GM23248 (cell line): ENCODE measurements at regions not wholly inside any gene's neighbourhood (a gene's known extent, or its start where the extent isn't known, plus 50 kb on each side); places are given as distances from the start of the nearest gene placed in this dataset.

Experiments used
- DNase-seq: peaks from one replicate; pipeline ENCODE4 v3.0.0-alpha.2; 2015
- H2AFZ ChIP-seq: fragments of 200-600 bp; sonication (generic); 2 replicates; pipeline ENCODE4 v1.6.1; 2016; ENCODE audit warnings: antibody characterized with exemption
- H3F3A ChIP-seq: fragments of 200-600 bp; sonication (generic); 2 replicates; pipeline ENCODE4 v1.6.1; 2016; ENCODE audit warnings: mild to moderate bottlenecking, antibody characterized with exemption, mixed run types; ENCODE audit not compliant: insufficient read depth
- H3K27ac ChIP-seq: fragments of 200-600 bp; sonication (generic); 2 replicates; pipeline ENCODE4 v1.5.1; 2016; ENCODE audit warnings: mild to moderate bottlenecking
- H3K27me3 ChIP-seq: fragments of 200-600 bp; sonication (generic); replicated peaks from 2 replicates; pipeline ENCODE4 v1.6.1; 2016; ENCODE audit warnings: mild to moderate bottlenecking; ENCODE audit not compliant: insufficient read depth
- H3K36me3 ChIP-seq: fragments of 200-600 bp; sonication (generic); 2 replicates; pipeline ENCODE4 v1.6.1; 2016; ENCODE audit warnings: low read depth, mild to moderate bottlenecking
- H3K4me1 ChIP-seq: fragments of 200-600 bp; sonication (generic); 2 replicates; pipeline ENCODE4 v1.6.1; 2016; ENCODE audit warnings: mild to moderate bottlenecking; ENCODE audit not compliant: insufficient read depth
- H3K4me2 ChIP-seq: fragments of 200-600 bp; sonication (generic); one replicate; pipeline ENCODE4 v1.6.1; 2016; ENCODE audit warnings: mild to moderate bottlenecking; ENCODE audit not compliant: unreplicated experiment
- H3K4me3 ChIP-seq: fragments of 200-600 bp; sonication (generic); 2 replicates; pipeline ENCODE4 v1.5.1; 2016; ENCODE audit warnings: mild to moderate bottlenecking
- H3K79me2 ChIP-seq: fragments of 200-600 bp; sonication (generic); 2 replicates; pipeline ENCODE4 v1.6.1; 2016; ENCODE audit warnings: mild to moderate bottlenecking; ENCODE audit not compliant: insufficient read depth
- H3K9ac ChIP-seq: fragments of 200-600 bp; sonication (generic); 2 replicates; pipeline ENCODE4 v1.6.1; 2016; ENCODE audit warnings: mild to moderate bottlenecking
- H3K9me2 ChIP-seq: fragments of 200-600 bp; sonication (generic); 2 replicates; pipeline ENCODE4 v1.6.1; 2016; ENCODE audit warnings: mixed run types, mild to moderate bottlenecking, moderate library complexity; ENCODE audit not compliant: insufficient read depth
- H3K9me3 ChIP-seq: fragments of 200-600 bp; sonication (generic); one replicate; pipeline ENCODE4 v1.6.1; 2017; ENCODE audit warnings: low read depth
- H4K20me1 ChIP-seq: fragments of 200-600 bp; sonication (generic); 2 replicates; pipeline ENCODE4 v1.6.0; 2016; ENCODE audit not compliant: insufficient read depth
- EZH2 ChIP-seq: fragments of 200-600 bp; sonication (generic); IDR thresholded peaks from 2 replicates; pipeline ENCODE4 v1.6.1; 2018; ENCODE audit warnings: antibody characterized with exemption, mild to moderate bottlenecking; ENCODE audit not compliant: insufficient read depth, poor library complexity, severe bottlenecking
- EZH2phosphoT487 ChIP-seq: fragments of 200-600 bp; sonication (generic); IDR thresholded peaks from 2 replicates; pipeline ENCODE4 v1.6.1; 2018; ENCODE audit warnings: antibody characterized with exemption, moderate library complexity, mild to moderate bottlenecking, low read depth; ENCODE audit not compliant: insufficient read depth
- WGBS, 2 experiments: methylation state at CpG; one replicate each; pipeline ENCODE4 v1.1.6; 2015 to 2017; ENCODE audit warnings: low lambda C conversion rate in 2 of 2, low coverage in 1 of 2; ENCODE audit errors: missing lambda C conversion rate in 2 of 2; 5-methylcytosine and 5-hydroxymethylcytosine counted together
- in situ Hi-C: fragments of 300-500 bp; cut with MboI; formaldehyde crosslinking; loops from 2 replicates; pipeline ENCODE4 v1.15.0; 2020

DNA sequence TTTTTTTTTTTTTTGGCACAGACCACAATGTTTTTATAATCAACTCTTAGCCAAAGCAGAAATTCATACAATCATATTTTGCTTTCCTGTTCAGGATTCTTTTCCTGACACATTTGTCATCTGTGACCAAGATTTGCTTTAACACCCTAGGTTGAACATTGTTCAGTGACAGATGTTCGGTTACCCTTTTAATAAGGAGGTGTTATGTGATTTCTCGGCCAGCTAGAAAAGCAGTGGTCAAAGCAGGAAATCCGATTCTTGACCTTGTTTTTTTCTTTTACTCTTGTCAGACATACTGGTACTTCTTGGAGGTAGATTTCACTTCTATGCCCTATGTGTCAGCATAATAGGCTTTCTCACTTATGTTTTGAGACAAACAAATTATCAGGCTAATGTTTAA lies 335.3 kb upstream of the ACTBL2 start:
- TF ChIP-seq EZH2phosphoT487 (no peak), EZH2 (no peak)
- Histone ChIP-seq H2AFZ (no peak overlapping the region), H3K36me3 (no peaks in the 10 kb centered on the region), H3K9ac (no peak overlapping the region), H3K9me3 (no peaks in the 10 kb centered on the region), H3K9me2 (no peaks in the 10 kb centered on the region), H3K4me1 (peaks cover 18% of the 10 kb centered on the region), H3K27ac (no peak overlapping the region), H3F3A (peaks cover 10% of the 10 kb centered on the region), H3K79me2 (no peaks in the 10 kb centered on the region), H3K4me2 (no peak overlapping the region), H3K4me3 (no peak overlapping the region), H3K27me3 (no peaks in the 10 kb centered on the region), H4K20me1 (no peaks in the 10 kb centered on the region)
- in situ Hi-C loops = no loop called here
- DNase-seq = no peak
- WGBS, 2 experiments = 77 to 79% methylated on average over 3 of the region's 3 CpGs

DNA sequence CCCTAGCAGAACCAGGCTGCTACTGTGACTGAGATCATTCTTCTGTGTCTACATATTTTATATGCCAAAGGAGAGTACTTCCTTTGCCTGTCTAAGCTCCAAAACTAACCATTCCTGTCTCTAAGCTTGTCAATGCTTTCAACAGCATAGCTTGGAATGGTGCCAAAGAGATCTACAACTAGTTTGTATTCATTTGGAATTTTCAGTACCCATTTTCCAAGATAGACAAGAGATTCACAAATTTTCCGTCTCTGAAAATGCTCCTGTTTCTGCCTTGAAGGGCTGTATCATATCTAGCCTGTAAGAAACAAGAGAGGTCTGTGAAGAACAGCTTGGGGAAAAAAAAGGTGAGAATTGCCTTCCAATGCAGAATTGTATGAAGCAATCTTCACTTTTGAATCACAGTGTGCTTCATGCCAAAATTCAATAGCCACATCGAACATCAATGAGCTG lies 334.4 kb upstream of the ACTBL2 start:
- Histone ChIP-seq H3F3A (peaks cover 10% of the 10 kb centered on the region), H3K9me2 (no peaks in the 10 kb centered on the region), H3K4me1 (peaks cover 18% of the 10 kb centered on the region), H3K79me2 (no peaks in the 10 kb centered on the region), H3K27me3 (no peaks in the 10 kb centered on the region), H2AFZ (no peak overlapping the region), H3K9ac (no peak overlapping the region), H3K9me3 (no peaks in the 10 kb centered on the region), H3K36me3 (no peaks in the 10 kb centered on the region), H3K4me3 (no peak overlapping the region), H3K27ac (no peak overlapping the region), H4K20me1 (no peaks in the 10 kb centered on the region), H3K4me2 (peak overlapping the region; percentile 41)
- TF ChIP-seq EZH2 (no peak), EZH2phosphoT487 (no peak)
- 79 to 92% methylated on average over 2 of the region's 2 CpGs for WGBS, 2 experiments
- peak; percentile 29 for DNase-seq
- in situ Hi-C loops = no loop called here

DNA sequence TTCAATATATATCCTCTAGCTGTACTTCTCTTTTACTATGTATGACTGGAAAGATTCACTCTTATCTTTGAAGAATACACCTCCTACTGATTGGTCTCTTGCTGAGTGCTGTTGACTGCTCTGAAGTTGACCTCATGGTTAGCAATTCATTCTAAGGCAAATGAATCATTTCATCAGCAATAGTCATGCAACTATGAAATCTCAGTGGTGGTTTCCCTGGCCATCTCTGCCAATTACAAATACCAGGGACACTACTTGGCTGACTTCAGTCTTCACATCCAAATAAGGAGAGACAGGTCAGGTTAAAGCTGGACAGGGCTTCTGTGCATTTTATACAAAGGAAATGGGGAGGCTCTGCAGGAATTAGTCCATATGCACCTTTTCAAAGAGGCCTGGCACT lies 333.5 kb upstream of the ACTBL2 start:
- Histone ChIP-seq H3F3A (peaks cover 10% of the 10 kb centered on the region), H3K9me2 (no peaks in the 10 kb centered on the region), H3K4me3 (no peak overlapping the region), H3K4me1 (peaks cover 18% of the 10 kb centered on the region), H3K27ac (no peak overlapping the region), H3K9me3 (no peaks in the 10 kb centered on the region), H3K4me2 (peak overlapping the region; percentile 41), H4K20me1 (no peaks in the 10 kb centered on the region), H2AFZ (no peak overlapping the region), H3K79me2 (no peaks in the 10 kb centered on the region), H3K27me3 (no peaks in the 10 kb centered on the region), H3K36me3 (no peaks in the 10 kb centered on the region), H3K9ac (no peak overlapping the region)
- DNase-seq = peak; percentile 95
- TF ChIP-seq EZH2 (no peak), EZH2phosphoT487 (peak; percentile 79; the same call in 1 of the 2 replicates)
- in situ Hi-C loops = no loop called here

- Histone ChIP-seq H3K27me3 (no peaks in the 10 kb centered on the region), H4K20me1 (no peaks in the 10 kb centered on the region), H3K9me3 (no peaks in the 10 kb centered on the region), H3K27ac (no peak overlapping the region), H2AFZ (no peak overlapping the region), H3K36me3 (no peaks in the 10 kb centered on the region), H3K4me2 (no peak overlapping the region), H3K9me2 (no peaks in the 10 kb centered on the region), H3F3A (peaks cover 22% of the 10 kb centered on the region), H3K4me1 (peaks cover 30% of the 10 kb centered on the region), H3K4me3 (no peak overlapping the region), H3K9ac (no peak overlapping the region), H3K79me2 (no peaks in the 10 kb centered on the region)
- peak; percentile 39 for DNase-seq
- 94 to 96% methylated on average over 1 of the region's 1 CpG for WGBS, 2 experiments
- in situ Hi-C loops = no loop called here
- no peak for TF ChIP-seq EZH2
- TF ChIP-seq EZH2phosphoT487 = no peak
These were observed 323.1 kb upstream of the ACTBL2 start for GRCh38 chr5:57805732-57806131.

- H3K4me1 ChIP-seq = peaks cover 30% of the 10 kb centered on the region
- DNase-seq = no peak
- no peaks in the 10 kb centered on the region for H3K27me3 ChIP-seq
- H3K9ac ChIP-seq = no peak overlapping the region
- peaks cover 22% of the 10 kb centered on the region for H3F3A ChIP-seq
- H2AFZ ChIP-seq = no peak overlapping the region
- no peak for TF ChIP-seq EZH2
- no peak for TF ChIP-seq EZH2phosphoT487
- H3K36me3 ChIP-seq = no peaks in the 10 kb centered on the region
- no peaks in the 10 kb centered on the region for H4K20me1 ChIP-seq
- no peaks in the 10 kb centered on the region for H3K9me3 ChIP-seq
- in situ Hi-C loops = no loop called here
- H3K9me2 ChIP-seq = no peaks in the 10 kb centered on the region
- H3K4me2 ChIP-seq = peak overlapping the region; percentile 5
- H3K27ac ChIP-seq = peak overlapping the region; percentile 61; the same call in 1 of the 2 replicates
- H3K79me2 ChIP-seq = no peaks in the 10 kb centered on the region
- no peak overlapping the region for H3K4me3 ChIP-seq
These were observed 322.6 kb upstream of the ACTBL2 start for GRCh38 chr5:57805170-57805569.
